ENCODE measurements at regions not wholly inside any gene's neighbourhood (a gene's known extent, or its start where the extent isn't known, plus 50 kb on each side); places are given as distances from the start of the nearest gene placed in this dataset.

DNA sequence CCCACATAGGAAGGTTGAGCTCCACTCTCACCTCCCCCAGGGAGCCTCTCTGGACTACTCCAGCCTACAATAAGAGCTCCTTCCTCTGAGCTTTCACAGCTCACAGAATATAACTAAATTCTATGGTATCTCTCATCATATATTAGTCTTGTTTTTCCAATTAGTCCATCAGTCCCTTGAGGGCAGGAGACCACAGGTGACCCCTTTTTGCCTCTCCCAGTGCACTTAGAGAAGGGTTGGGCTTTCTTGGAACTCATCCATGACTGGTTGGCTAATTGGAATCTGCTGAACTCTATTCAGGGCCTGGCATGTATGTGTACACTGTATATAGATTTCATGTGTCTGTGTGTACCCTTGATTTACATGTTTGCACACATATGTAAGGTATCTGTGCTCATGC is 50.4 kb upstream of the ARAP3 start:
- Histone ChIP-seq H3K4ac (ENCODE audit: low read length) (no peak overlapping the region), H3K9me3 (replicated peaks in 1 of 2; ENCODE audit: control insufficient read depth in 2 of 2, insufficient read depth in 1 of 2, low read depth in 1 of 2, low read length in 2 of 2) (no peaks in the 10 kb centered on the region), H2AFZ (ENCODE audit: low read length) (no peak overlapping the region), H3K36me3 (replicated peaks in 1 of 2; ENCODE audit: control insufficient read depth in 2 of 2, insufficient read depth in 2 of 2, low read length in 2 of 2) (no peaks in the 10 kb centered on the region), H3K14ac (ENCODE audit: low read length) (no peak overlapping the region), H3K4me1 (ENCODE audit: control insufficient read depth in 2 of 2, insufficient read depth in 1 of 2, low read depth in 1 of 2, low read length in 2 of 2) (peaks cover 0 to 9% of the 10 kb centered on the region in 2 donors), H3K9ac (ENCODE audit: low read depth, low read length, poor library complexity) (no peak overlapping the region), H3K4me3 (ENCODE audit: low read length in 2 of 2) (no peak overlapping the region), H2BK5ac (ENCODE audit: low read length) (no peak overlapping the region), H3K27me3 (ENCODE audit: control insufficient read depth in 3 of 3, insufficient read depth in 3 of 3, low read depth in 1 of 3, low read length in 3 of 3) (peaks cover 0 to 17% (median 0%) of the 10 kb centered on the region in 3 experiments), H3K4me2 (ENCODE audit: insufficient read depth, low read length, poor library complexity, severe bottlenecking) (no peak overlapping the region), H3K23ac (ENCODE audit: low read depth, low read length, poor library complexity) (no peak overlapping the region), H2BK15ac (ENCODE audit: low read length) (no peak overlapping the region), H3K27ac (replicated peaks; ENCODE audit: low read length) (no peak overlapping the region), H4K8ac (ENCODE audit: low read depth, low read length) (no peak overlapping the region), H2BK120ac (ENCODE audit: low read depth, low read length) (no peak overlapping the region), H2BK12ac (ENCODE audit: low read length) (no peak overlapping the region), H3K18ac (ENCODE audit: low read length) (no peak overlapping the region), H2AK5ac (ENCODE audit: low read depth, low read length) (no peak overlapping the region), H3K79me1 (ENCODE audit: low read depth, low read length) (no peaks in the 10 kb centered on the region), H4K91ac (ENCODE audit: low read depth, low read length, poor library complexity) (no peak overlapping the region)
- no peak for DNase-seq (ENCODE audit: low spot score)
